Uterus (tissue), 3 donors: ENCODE measurements at regions not wholly inside any gene's neighbourhood (a gene's known extent, or its start where the extent isn't known, plus 50 kb on each side); places are given as distances from the start of the nearest gene placed in this dataset.

Experiments used
- DNase-seq, 2 donors: peaks; one replicate each; pipeline ENCODE4 v3.0.0-alpha.2; 2019 to 2020
- H3K27ac ChIP-seq, 2 donors: fragments of 200-600 bp; sonication (generic); 1 replicate in 1 of 2; 2 replicates in 1 of 2; pipeline ENCODE4 v1.5.1; 2016 to 2018
- H3K27me3 ChIP-seq, 2 donors: fragments of 200-600 bp; sonication (generic); one replicate each; pipeline ENCODE4 v1.5.1; 2018 to 2019; ENCODE audit warnings: control low read depth in 1 of 2
- H3K36me3 ChIP-seq, 2 donors: fragments of 200-600 bp; sonication (generic); one replicate each; pipeline ENCODE4 v1.5.1; 2019; ENCODE audit warnings: control low read depth in 1 of 2
- H3K4me1 ChIP-seq, 2 donors: fragments of 200-600 bp; sonication (generic); one replicate each; pipeline ENCODE4 v1.5.1; 2018 to 2019; ENCODE audit warnings: control low read depth in 1 of 2
- H3K4me3 ChIP-seq, 2 donors: fragments of 200-600 bp; sonication (generic); 1 replicate in 1 of 2; 2 replicates in 1 of 2; pipeline ENCODE4 v1.5.1; 2018 to 2019; ENCODE audit warnings: mild to moderate bottlenecking in 1 of 2
- H3K9me3 ChIP-seq, 2 donors: fragments of 200-600 bp; sonication (generic); one replicate each; pipeline ENCODE4 v1.5.1; 2019; ENCODE audit warnings: control low read depth in 1 of 2
- CTCF ChIP-seq, 4 experiments: fragments of 200-600 bp in 2 of 4; fragments of 450-650 bp in 2 of 4; sonication (generic) in 2 of 4; IDR thresholded peaks; one replicate each; pipeline ENCODE4 v1.5.1; 2016 to 2019; ENCODE audit warnings: antibody characterized with exemption in 4 of 4, mild to moderate bottlenecking in 2 of 4, moderate library complexity in 1 of 4
- POLR2A ChIP-seq, 2 donors: fragments of 450-650 bp; IDR thresholded peaks; one replicate each; pipeline ENCODE4 v1.6.1; 2016; ENCODE audit warnings: antibody characterized with exemption in 2 of 2, mild to moderate bottlenecking in 1 of 2, moderate library complexity in 1 of 2
- intact Hi-C: fragments of 100-400 bp; cut with DNase I; formaldehyde crosslinking; loops from one replicate; pipeline ENCODE4 v1.15.1; 2023; ENCODE audit warnings: low total_unique reads
- donor health status: DM: yes; HTN: yes; CAD: no.

GRCh38 chr6:88301888-88302768 is 136.0 kb upstream of the CNR1 start:
- Histone ChIP-seq H3K9me3 (no peaks in the 10 kb centered on the region), H3K27me3 (no peaks in the 10 kb centered on the region), H3K4me1 (no peaks in the 10 kb centered on the region), H3K27ac (no peak overlapping the region), H3K4me3 (no peak overlapping the region), H3K36me3 (no peaks in the 10 kb centered on the region)
- DNase-seq, result no peak
- no peak for TF ChIP-seq CTCF (IDR thresholded peaks at IDR 0.05)
- TF ChIP-seq POLR2A (IDR thresholded peaks at IDR 0.05), result no peak
- intact Hi-C loops, result no loop called here

DNA sequence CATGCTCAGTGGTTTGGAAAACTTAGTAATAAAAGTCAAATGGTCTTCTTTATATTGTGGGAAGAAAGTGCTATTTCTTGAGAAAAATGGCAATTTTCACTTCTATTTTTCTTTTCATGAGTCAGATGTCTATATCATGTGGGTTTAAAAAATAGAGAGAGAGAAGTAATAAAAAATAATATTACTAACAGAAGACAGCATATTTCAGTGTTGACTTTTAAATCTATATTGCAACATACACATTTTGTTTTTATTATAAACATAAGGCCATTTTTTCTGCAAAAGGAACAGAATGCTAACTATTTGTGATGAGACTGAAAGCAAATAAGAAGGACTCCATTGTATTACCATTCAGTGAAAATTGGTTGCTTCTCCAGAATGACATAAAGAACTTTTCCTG is 135.1 kb upstream of the CNR1 start:
- H3K4me3 ChIP-seq, result no peak overlapping the region
- TF ChIP-seq CTCF (IDR thresholded peaks at IDR 0.05) (no peak), POLR2A (IDR thresholded peaks at IDR 0.05) (no peak)
- intact Hi-C loops, result no loop called here

GRCh38 chr6:88298066-88298845 is 132.1 kb upstream of the CNR1 start:
- Histone ChIP-seq H3K4me3 (no peak overlapping the region), H3K27ac (no peak overlapping the region), H3K36me3 (no peaks in the 10 kb centered on the region), H3K4me1 (no peaks in the 10 kb centered on the region), H3K9me3 (no peaks in the 10 kb centered on the region), H3K27me3 (no peaks in the 10 kb centered on the region)
- TF ChIP-seq CTCF (IDR thresholded peaks at IDR 0.05) (no peak), POLR2A (IDR thresholded peaks at IDR 0.05) (no peak)
- DNase-seq, result no peak
- intact Hi-C loops, result no loop called here

More for the DNA sequence above, 135.1 kb upstream of the CNR1 start:
- H3K9me3 ChIP-seq, result no peaks in the 10 kb centered on the region
- no peak for DNase-seq
- H3K27ac ChIP-seq, result no peak overlapping the region
- no peaks in the 10 kb centered on the region for H3K4me1 ChIP-seq
- no peaks in the 10 kb centered on the region for H3K36me3 ChIP-seq
- H3K27me3 ChIP-seq, result no peaks in the 10 kb centered on the region

DNA sequence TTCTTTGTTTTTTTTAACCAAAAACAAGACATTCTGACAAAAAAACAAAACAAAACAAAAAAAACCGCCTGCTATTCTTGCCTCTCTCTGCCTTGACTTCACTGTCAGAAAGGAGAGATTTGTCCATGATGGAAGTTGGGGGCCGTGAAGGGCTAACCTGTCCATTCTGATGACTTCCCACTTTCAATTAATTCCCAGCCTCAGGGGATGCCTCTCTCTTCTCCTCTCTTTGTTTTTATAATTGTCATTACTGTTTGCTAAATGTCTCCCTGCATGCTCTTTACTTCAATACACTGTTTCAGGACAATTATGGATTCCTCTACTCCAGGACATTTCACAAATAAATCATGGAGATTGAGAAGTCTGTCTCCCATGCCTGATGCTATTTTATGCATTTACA is 130.5 kb upstream of the CNR1 start:
- Histone ChIP-seq H3K4me3 (no peak overlapping the region), H3K4me1 (no peaks in the 10 kb centered on the region), H3K27me3 (no peaks in the 10 kb centered on the region), H3K9me3 (no peaks in the 10 kb centered on the region), H3K27ac (no peak overlapping the region), H3K36me3 (no peaks in the 10 kb centered on the region)
- TF ChIP-seq POLR2A (IDR thresholded peaks at IDR 0.05) (no peak), CTCF (IDR thresholded peaks at IDR 0.05) (no peak)
- intact Hi-C loops, result no loop called here
- no peak for DNase-seq

GRCh38 chr6:88295663-88296062 is 129.5 kb upstream of the CNR1 start:
- no peaks in the 10 kb centered on the region for H3K4me1 ChIP-seq
- no peaks in the 10 kb centered on the region for H3K27me3 ChIP-seq
- no peaks in the 10 kb centered on the region for H3K36me3 ChIP-seq
- H3K4me3 ChIP-seq, result no peak overlapping the region
- no peak overlapping the region for H3K27ac ChIP-seq
- intact Hi-C loops, result no loop called here
- DNase-seq, result no peak
- H3K9me3 ChIP-seq, result no peaks in the 10 kb centered on the region
- TF ChIP-seq CTCF (IDR thresholded peaks at IDR 0.05) (no peak), POLR2A (IDR thresholded peaks at IDR 0.05) (no peak)
